Lower leg skin (tissue), 4 donors: ENCODE measurements at regions not wholly inside any gene's neighbourhood (a gene's known extent, or its start where the extent isn't known, plus 50 kb on each side); places are given as distances from the start of the nearest gene placed in this dataset.

Experiments
- DNase-seq, 2 donors: peaks; one replicate each; pipeline ENCODE4 v3.0.0-alpha.2; 2019; ENCODE audit warnings: low spot score in 2 of 2
- H3K4me3 ChIP-seq: fragments of 200-600 bp; sonication (generic); 2 replicates; pipeline ENCODE4 v1.5.1; 2017; ENCODE audit warnings: mild to moderate bottlenecking, low read depth; ENCODE audit not compliant: poor library complexity, severe bottlenecking
- POLR2A ChIP-seq, 2 donors: fragments of 450-650 bp; IDR thresholded peaks; one replicate each; pipeline ENCODE4 v1.6.1; 2016 to 2017; ENCODE audit warnings: antibody characterized with exemption in 2 of 2, mild to moderate bottlenecking in 1 of 2, moderate library complexity in 1 of 2
- WGBS, 2 donors: methylation state at CpG; one replicate each; pipeline ENCODE4 v1.1.5; 2018; 5-methylcytosine and 5-hydroxymethylcytosine counted together
- intact Hi-C: fragments of 100-400 bp; cut with DNase I; formaldehyde crosslinking; loops from one replicate; pipeline ENCODE4 v1.15.0; 2023; ENCODE audit warnings: low total_unique reads
- TF ChIP-seq, protein P1 (sequence below), 3 donors: fragments of 450-650 bp; IDR thresholded peaks; one replicate each; pipeline ENCODE4 v1.5.1; 2016; ENCODE audit warnings: antibody characterized with exemption in 3 of 3, mild to moderate bottlenecking in 3 of 3, moderate library complexity in 2 of 3

DNA sequence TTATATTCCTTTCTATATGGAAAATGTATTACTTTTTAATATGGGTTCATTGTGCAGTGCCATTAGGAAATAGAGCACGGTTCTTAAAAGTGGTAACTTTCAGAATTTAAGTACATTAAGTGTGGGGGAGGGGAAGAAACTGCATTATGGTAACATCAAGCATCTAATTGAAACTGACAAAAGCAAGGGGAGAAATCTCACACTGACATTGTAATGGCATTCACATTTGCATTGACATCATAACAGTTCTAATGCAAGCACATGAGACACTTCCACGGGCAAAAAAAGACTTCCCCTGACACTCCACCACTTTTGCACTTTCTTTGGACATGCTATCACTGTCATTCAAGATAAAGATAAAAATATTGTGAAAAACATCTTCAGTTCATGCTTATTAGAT, 431.3 kb upstream of the SMIM21 start:
- WGBS, 2 donors, result 68 to 69% methylated on average over 2 of the region's 2 CpGs
- no peak for TF ChIP-seq POLR2A (IDR thresholded peaks at IDR 0.05)
- TF ChIP-seq, protein P1, sequence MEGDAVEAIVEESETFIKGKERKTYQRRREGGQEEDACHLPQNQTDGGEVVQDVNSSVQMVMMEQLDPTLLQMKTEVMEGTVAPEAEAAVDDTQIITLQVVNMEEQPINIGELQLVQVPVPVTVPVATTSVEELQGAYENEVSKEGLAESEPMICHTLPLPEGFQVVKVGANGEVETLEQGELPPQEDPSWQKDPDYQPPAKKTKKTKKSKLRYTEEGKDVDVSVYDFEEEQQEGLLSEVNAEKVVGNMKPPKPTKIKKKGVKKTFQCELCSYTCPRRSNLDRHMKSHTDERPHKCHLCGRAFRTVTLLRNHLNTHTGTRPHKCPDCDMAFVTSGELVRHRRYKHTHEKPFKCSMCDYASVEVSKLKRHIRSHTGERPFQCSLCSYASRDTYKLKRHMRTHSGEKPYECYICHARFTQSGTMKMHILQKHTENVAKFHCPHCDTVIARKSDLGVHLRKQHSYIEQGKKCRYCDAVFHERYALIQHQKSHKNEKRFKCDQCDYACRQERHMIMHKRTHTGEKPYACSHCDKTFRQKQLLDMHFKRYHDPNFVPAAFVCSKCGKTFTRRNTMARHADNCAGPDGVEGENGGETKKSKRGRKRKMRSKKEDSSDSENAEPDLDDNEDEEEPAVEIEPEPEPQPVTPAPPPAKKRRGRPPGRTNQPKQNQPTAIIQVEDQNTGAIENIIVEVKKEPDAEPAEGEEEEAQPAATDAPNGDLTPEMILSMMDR (IDR thresholded peaks at IDR 0.05), result no peak
- H3K4me3 ChIP-seq, result no peak overlapping the region
- DNase-seq, result no peak
- intact Hi-C loops, result no loop called here

DNA sequence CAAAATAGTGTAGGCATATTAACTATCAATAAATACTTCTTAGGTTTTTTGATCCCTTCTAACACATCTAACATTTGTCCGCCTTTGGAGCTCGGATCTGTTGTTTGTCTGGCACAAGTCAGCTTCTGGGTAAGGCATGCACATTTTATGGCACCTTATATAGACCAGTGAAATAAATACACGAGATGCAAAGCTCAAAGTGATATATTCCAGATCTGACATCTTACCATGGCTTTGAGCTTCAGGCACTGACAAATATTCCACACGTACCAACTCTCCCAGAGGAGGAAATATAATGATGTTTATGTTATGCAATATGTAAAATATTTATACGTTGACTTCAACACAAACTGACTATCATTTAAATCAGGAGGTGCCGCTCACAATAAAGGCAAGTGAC, 430.1 kb upstream of the SMIM21 start:
- DNase-seq, result no peak
- 68% methylated on average over 6 of the region's 6 CpGs for WGBS, 2 donors
- no peak for TF ChIP-seq POLR2A (IDR thresholded peaks at IDR 0.05)
- TF ChIP-seq, protein P1 (IDR thresholded peaks at IDR 0.05), result no peak
- H3K4me3 ChIP-seq, result no peak overlapping the region
- intact Hi-C loops, result no loop called here

DNA sequence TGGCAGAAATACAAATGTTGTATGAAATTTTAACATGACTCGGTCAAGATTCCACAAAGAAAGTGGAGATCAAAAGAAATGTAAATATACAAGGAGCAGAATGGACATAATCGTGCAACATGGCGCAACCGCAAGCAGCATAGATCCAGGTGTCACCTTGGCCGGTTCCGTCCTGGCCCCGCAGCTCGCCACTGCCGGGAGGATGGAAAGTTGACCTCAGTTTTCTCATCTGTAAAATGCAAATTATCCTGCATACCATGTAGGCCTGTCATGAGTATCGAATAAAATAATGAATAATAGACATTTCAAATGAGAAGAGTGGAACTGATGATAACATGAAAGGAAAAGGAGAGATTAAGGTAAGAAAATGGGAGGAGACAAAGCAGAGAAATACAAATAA, 427.3 kb upstream of the SMIM21 start:
- intact Hi-C loops, result no loop called here
- 95 to 96% methylated on average over 10 of the region's 10 CpGs for WGBS, 2 donors
- TF ChIP-seq, protein P1 (IDR thresholded peaks at IDR 0.05), result no peak
- no peak for TF ChIP-seq POLR2A (IDR thresholded peaks at IDR 0.05)
- H3K4me3 ChIP-seq, result no peak overlapping the region
- DNase-seq, result no peak

DNA sequence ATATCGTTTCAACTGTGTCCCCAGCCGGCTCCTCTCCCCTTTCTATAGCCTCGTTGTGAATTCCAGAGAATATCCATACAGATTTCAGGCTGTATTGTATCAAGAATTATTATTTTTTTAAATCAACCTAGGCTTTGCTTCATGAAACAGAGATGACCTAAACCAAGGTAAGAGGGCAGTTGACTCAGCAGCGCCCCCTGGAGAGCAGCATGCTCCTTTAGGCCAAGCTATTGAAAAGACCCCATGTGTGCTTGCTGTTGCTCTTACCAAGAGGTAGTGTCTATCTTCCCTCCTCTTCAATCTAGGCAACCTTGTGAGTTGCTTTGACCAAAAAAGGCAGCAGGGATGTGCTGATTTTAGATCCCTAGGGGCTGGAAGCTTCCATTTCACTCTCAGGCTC, 426.7 kb upstream of the SMIM21 start:
- TF ChIP-seq, protein P1 (IDR thresholded peaks at IDR 0.05), result no peak
- TF ChIP-seq POLR2A (IDR thresholded peaks at IDR 0.05), result no peak
- H3K4me3 ChIP-seq, result no peak overlapping the region
- intact Hi-C loops, result no loop called here
- no peak for DNase-seq
- WGBS, 2 donors, result 76% methylated on average over 4 of the region's 4 CpGs

DNA sequence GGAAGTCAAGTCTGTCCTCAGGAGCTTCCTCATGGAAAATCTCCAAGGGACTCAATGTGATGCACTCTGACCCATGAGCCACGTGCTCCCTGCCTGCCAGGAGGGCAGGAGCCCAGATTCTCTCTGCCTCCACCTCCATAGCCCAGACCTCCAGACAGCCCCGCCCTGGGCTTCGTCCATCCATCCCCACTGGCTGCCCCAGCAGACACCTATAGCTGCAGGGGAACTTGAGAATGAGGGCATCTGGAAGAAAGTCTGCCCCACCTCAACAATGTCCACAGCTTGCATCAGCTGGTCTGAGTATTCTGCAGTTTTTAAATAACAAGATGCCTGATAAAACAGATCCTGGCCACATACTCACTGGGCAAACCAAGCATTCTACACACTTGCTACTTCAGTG, 418.8 kb upstream of the SMIM21 start:
- TF ChIP-seq, protein P1 (IDR thresholded peaks at IDR 0.05), result no peak
- TF ChIP-seq POLR2A (IDR thresholded peaks at IDR 0.05), result no peak
- no peak for DNase-seq
- no peak overlapping the region for H3K4me3 ChIP-seq
- WGBS, 2 donors, result 87 to 88% methylated on average over 3 of the region's 3 CpGs
- intact Hi-C loops, result no loop called here

DNA sequence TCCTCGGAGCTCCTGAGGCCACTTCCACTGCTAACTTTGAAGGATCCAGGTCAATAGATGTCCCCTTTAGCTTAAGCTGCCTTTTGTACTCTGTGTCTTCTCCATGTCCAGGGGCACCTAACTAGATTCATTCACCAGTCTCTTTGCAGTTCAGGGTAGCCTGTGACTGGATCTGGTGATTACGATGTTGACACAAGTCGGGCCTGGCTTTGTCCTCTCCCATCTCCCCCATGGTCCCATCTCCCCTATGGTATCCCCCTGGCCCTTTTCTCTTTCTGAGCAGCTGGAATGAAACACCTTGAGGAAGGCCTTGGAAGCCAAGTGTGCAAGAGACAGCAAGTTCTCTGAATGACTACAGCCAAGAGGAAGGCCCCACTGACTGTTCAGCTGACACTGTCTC, 417.9 kb upstream of the SMIM21 start:
- intact Hi-C loops, result no loop called here
- TF ChIP-seq, protein P1 (IDR thresholded peaks at IDR 0.05), result no peak
- TF ChIP-seq POLR2A (IDR thresholded peaks at IDR 0.05), result no peak
- 92 to 95% methylated on average over 3 of the region's 3 CpGs for WGBS, 2 donors
- peak in 1 of 2 donors; percentile 18 for DNase-seq
- no peak overlapping the region for H3K4me3 ChIP-seq
